ENCODE measurements at regions not wholly inside any gene's neighbourhood (a gene's known extent, or its start where the extent isn't known, plus 50 kb on each side); places are given as distances from the start of the nearest gene placed in this dataset.

DNA sequence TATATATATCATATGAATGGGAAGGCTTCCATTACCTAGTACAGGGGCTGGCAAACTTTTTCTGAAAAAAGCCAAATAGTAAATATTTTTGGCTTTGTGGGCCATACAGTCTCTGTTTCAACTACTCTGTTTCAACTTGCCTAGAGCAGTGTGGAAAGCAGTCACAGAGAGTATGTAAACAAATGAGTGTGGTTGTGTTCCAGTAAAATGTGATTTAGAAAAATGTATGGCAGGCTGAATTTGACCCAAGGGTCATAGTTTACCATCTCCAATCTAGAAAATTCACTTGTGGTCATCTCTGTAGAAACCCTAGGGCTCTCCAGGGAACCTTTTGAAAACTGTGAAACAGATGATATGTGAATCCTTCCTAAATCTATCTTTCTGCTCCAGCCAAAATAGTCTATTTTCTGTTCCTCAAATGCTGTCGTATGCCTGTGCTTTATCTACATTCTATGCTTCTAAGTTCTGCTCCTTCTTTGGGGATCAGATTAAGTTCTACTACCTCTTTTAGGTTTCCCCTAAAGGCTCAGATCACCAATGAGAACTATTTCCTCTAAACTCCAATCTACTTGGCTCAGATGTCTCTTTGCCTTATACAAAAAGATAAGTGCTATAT lies 356.2 kb downstream of the METTL15 start (continued):
- no peak for TF ChIP-seq ZFP69B (tag by site-specific recombination; IDR thresholded peaks at IDR 0.05)
- no peak for TF ChIP-seq ZNF600 (tag by site-specific recombination; IDR thresholded peaks at IDR 0.05)

DNA sequence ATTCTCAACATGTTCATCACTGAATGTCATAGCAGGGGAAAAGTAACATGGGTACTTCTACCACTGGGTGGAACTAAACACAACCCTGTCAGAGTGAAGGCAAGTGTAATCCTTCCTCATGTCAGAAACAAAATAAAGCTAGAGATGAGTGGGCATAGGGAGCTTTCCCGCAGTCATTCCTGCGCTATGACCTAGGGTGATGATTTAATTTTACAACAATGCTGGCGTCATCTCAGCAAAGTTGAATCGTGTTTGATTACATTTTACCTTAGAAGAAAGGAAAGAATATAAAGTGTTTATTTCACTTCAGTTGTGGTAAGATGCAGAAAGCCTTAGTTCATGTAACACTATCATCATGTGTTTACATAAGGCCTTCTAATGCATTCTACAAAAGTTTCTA lies 355.6 kb downstream of the METTL15 start:
- H3K4me3 ChIP-seq (ENCODE audit: low read depth, low read length), result no peak overlapping the region
- POLR2A ChIA-PET, result no interaction called here
- H3K4me1 ChIP-seq (ENCODE audit: control insufficient read depth, insufficient read depth, low read length), result no peaks in the 10 kb centered on the region
- TF ChIP-seq ZNF658 (tag by site-specific recombination; IDR thresholded peaks at IDR 0.05) (no peak), ZFP37 (tag by site-specific recombination; IDR thresholded peaks at IDR 0.05) (no peak), ZNF600 (tag by site-specific recombination; IDR thresholded peaks at IDR 0.05) (no peak)
- TF ChIP-seq, protein P1, sequence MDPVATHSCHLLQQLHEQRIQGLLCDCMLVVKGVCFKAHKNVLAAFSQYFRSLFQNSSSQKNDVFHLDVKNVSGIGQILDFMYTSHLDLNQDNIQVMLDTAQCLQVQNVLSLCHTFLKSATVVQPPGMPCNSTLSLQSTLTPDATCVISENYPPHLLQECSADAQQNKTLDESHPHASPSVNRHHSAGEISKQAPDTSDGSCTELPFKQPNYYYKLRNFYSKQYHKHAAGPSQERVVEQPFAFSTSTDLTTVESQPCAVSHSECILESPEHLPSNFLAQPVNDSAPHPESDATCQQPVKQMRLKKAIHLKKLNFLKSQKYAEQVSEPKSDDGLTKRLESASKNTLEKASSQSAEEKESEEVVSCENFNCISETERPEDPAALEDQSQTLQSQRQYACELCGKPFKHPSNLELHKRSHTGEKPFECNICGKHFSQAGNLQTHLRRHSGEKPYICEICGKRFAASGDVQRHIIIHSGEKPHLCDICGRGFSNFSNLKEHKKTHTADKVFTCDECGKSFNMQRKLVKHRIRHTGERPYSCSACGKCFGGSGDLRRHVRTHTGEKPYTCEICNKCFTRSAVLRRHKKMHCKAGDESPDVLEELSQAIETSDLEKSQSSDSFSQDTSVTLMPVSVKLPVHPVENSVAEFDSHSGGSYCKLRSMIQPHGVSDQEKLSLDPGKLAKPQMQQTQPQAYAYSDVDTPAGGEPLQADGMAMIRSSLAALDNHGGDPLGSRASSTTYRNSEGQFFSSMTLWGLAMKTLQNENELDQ (tag by site-specific recombination; IDR thresholded peaks at IDR 0.05; ENCODE audit: low read depth), result no peak
- TF ChIP-seq, protein P2, sequence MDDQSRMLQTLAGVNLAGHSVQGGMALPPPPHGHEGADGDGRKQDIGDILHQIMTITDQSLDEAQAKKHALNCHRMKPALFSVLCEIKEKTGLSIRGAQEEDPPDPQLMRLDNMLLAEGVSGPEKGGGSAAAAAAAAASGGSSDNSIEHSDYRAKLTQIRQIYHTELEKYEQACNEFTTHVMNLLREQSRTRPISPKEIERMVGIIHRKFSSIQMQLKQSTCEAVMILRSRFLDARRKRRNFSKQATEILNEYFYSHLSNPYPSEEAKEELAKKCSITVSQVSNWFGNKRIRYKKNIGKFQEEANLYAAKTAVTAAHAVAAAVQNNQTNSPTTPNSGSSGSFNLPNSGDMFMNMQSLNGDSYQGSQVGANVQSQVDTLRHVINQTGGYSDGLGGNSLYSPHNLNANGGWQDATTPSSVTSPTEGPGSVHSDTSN (CRISPR knock-in tag; IDR thresholded peaks at IDR 0.05), result no peak
- CTCF ChIA-PET, result no interaction called here
- no peak overlapping the region for H3K27ac ChIP-seq (ENCODE audit: extremely low read depth, low read depth, low read length)
- H3K36me3 ChIP-seq (ENCODE audit: control insufficient read depth in 2 of 2, insufficient read depth in 1 of 2, low read length in 2 of 2), result no peaks in the 10 kb centered on the region
- H3K9me3 ChIP-seq (ENCODE audit: control insufficient read depth, insufficient read depth, low read depth, low read length), result no peaks in the 10 kb centered on the region

DNA sequence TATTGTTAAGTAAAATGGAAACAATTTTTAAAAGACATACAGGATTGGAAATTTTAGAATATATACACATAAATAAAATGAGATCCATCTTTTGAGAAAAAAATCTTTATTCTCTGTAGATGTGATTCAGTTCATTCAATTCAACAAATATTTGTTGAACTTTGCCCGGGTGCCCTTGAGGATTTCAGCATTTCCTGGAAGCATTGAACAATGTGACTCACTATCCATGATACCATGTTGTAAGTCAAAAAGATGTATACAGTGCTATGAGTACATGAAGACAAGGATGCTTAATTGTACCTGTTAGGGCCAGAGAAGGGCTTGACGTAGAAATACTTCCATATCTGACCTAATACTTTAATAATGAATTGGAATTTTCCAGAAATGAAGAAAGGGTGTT lies 353.7 kb downstream of the METTL15 start:
- no peak for TF ChIP-seq EGR2 (tag by site-specific recombination; IDR thresholded peaks at IDR 0.05; ENCODE audit: low read depth)
- TF ChIP-seq ZNF664 (tag by site-specific recombination; IDR thresholded peaks at IDR 0.05), result no peak
- TF ChIP-seq ZNF10 (tag by site-specific recombination; IDR thresholded peaks at IDR 0.05), result no peak
- TF ChIP-seq ZNF248 (tag by site-specific recombination; IDR thresholded peaks at IDR 0.05), result no peak
- no peak for TF ChIP-seq ZNF621 (tag by site-specific recombination; IDR thresholded peaks at IDR 0.05)
- no peak for TF ChIP-seq KLF9 (tag by site-specific recombination; IDR thresholded peaks at IDR 0.05; ENCODE audit: low read depth)
- POLR2A ChIA-PET, result no interaction called here
- no peak overlapping the region for H3K4me3 ChIP-seq (ENCODE audit: low read depth, low read length)
- H3K36me3 ChIP-seq (ENCODE audit: control insufficient read depth in 2 of 2, insufficient read depth in 1 of 2, low read length in 2 of 2), result no peaks in the 10 kb centered on the region
- CTCF ChIA-PET, result no interaction called here
- no peaks in the 10 kb centered on the region for H3K4me1 ChIP-seq (ENCODE audit: control insufficient read depth, insufficient read depth, low read length)
- no peak overlapping the region for H3K27ac ChIP-seq (ENCODE audit: extremely low read depth, low read depth, low read length)
- H3K9me3 ChIP-seq (ENCODE audit: control insufficient read depth, insufficient read depth, low read depth, low read length), result no peaks in the 10 kb centered on the region

DNA sequence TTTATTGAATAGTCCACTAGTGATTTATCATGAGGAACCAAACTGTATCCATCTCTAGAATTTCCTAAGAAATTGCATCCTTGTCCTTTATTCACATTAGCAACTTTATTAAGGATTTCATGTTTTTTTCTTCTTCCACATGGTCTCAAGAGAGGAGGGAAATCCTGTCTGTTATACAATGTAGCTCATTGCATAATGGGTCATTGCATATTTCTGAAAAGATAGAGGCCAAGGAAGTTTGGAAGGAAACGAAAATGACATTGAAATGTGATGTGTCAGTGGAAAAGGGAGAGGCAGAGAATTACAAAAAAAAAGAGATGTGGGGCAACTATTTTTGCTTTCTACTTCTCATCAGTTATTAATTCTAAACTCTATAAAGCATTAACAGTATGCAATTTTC lies 353.1 kb downstream of the METTL15 start:
- Histone ChIP-seq H3K4me3 (ENCODE audit: low read depth, low read length) (no peak overlapping the region), H3K9me3 (ENCODE audit: control insufficient read depth, insufficient read depth, low read depth, low read length) (no peaks in the 10 kb centered on the region), H3K27ac (ENCODE audit: extremely low read depth, low read depth, low read length) (no peak overlapping the region), H3K4me1 (ENCODE audit: control insufficient read depth, insufficient read depth, low read length) (no peaks in the 10 kb centered on the region), H3K36me3 (ENCODE audit: control insufficient read depth in 2 of 2, insufficient read depth in 1 of 2, low read length in 2 of 2) (no peaks in the 10 kb centered on the region)
- ChIA-PET POLR2A (no interaction called here), CTCF (interaction anchor here (0.6 kb wide), 1 partner anchor 12 kb away, joined by 3 read pairs; no protein-coding TSS in a partner anchor)
- TF ChIP-seq ZNF157 (tag by site-specific recombination; IDR thresholded peaks at IDR 0.05), result no peak
- TF ChIP-seq, protein P3, sequence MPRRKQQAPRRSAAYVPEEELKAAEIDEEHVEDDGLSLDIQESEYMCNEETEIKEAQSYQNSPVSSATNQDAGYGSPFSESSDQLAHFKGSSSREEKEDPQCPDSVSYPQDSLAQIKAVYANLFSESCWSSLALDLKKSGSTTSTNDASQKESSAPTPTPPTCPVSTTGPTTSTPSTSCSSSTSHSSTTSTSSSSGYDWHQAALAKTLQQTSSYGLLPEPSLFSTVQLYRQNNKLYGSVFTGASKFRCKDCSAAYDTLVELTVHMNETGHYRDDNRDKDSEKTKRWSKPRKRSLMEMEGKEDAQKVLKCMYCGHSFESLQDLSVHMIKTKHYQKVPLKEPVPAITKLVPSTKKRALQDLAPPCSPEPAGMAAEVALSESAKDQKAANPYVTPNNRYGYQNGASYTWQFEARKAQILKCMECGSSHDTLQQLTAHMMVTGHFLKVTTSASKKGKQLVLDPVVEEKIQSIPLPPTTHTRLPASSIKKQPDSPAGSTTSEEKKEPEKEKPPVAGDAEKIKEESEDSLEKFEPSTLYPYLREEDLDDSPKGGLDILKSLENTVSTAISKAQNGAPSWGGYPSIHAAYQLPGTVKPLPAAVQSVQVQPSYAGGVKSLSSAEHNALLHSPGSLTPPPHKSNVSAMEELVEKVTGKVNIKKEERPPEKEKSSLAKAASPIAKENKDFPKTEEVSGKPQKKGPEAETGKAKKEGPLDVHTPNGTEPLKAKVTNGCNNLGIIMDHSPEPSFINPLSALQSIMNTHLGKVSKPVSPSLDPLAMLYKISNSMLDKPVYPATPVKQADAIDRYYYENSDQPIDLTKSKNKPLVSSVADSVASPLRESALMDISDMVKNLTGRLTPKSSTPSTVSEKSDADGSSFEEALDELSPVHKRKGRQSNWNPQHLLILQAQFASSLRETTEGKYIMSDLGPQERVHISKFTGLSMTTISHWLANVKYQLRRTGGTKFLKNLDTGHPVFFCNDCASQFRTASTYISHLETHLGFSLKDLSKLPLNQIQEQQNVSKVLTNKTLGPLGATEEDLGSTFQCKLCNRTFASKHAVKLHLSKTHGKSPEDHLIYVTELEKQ (tag by site-specific recombination; IDR thresholded peaks at IDR 0.05; ENCODE audit: borderline replicate concordance), result no peak
- no peak for TF ChIP-seq ZNF585B (tag by site-specific recombination; IDR thresholded peaks at IDR 0.05)
- no peak for TF ChIP-seq ZNF629 (tag by site-specific recombination; IDR thresholded peaks at IDR 0.05)
- no peak for TF ChIP-seq ZNF837 (tag by site-specific recombination; IDR thresholded peaks at IDR 0.05)
- TF ChIP-seq, protein P4, sequence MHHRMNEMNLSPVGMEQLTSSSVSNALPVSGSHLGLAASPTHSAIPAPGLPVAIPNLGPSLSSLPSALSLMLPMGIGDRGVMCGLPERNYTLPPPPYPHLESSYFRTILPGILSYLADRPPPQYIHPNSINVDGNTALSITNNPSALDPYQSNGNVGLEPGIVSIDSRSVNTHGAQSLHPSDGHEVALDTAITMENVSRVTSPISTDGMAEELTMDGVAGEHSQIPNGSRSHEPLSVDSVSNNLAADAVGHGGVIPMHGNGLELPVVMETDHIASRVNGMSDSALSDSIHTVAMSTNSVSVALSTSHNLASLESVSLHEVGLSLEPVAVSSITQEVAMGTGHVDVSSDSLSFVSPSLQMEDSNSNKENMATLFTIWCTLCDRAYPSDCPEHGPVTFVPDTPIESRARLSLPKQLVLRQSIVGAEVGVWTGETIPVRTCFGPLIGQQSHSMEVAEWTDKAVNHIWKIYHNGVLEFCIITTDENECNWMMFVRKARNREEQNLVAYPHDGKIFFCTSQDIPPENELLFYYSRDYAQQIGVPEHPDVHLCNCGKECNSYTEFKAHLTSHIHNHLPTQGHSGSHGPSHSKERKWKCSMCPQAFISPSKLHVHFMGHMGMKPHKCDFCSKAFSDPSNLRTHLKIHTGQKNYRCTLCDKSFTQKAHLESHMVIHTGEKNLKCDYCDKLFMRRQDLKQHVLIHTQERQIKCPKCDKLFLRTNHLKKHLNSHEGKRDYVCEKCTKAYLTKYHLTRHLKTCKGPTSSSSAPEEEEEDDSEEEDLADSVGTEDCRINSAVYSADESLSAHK (tag by site-specific recombination; IDR thresholded peaks at IDR 0.05), result no peak
- TF ChIP-seq ZNF2 (tag by site-specific recombination; IDR thresholded peaks at IDR 0.05), result no peak
- TF ChIP-seq, protein P5, sequence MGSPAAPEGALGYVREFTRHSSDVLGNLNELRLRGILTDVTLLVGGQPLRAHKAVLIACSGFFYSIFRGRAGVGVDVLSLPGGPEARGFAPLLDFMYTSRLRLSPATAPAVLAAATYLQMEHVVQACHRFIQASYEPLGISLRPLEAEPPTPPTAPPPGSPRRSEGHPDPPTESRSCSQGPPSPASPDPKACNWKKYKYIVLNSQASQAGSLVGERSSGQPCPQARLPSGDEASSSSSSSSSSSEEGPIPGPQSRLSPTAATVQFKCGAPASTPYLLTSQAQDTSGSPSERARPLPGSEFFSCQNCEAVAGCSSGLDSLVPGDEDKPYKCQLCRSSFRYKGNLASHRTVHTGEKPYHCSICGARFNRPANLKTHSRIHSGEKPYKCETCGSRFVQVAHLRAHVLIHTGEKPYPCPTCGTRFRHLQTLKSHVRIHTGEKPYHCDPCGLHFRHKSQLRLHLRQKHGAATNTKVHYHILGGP (tag by site-specific recombination; IDR thresholded peaks at IDR 0.05), result no peak
